ENCODE measurements at regions not wholly inside any gene's neighbourhood (a gene's known extent, or its start where the extent isn't known, plus 50 kb on each side); places are given as distances from the start of the nearest gene placed in this dataset.

DNA sequence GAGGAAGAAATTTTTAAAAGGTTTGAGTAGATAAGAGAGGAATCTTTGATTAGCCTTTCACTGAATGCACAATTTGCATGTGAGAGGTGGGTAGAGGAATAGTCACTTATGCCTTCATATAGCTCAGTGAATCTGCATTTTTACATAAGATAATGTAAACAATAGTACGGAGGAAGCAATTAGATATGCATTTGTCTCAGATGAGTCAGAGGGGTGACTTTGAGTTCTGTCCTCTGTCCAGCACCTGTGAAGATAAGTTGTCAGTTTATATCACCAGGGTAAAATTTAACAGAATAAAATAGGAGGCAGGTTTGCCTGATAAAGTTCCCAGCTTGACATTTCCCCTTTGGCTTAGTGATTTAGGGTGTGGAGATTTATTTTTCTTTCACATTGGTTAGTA, 841.9 kb downstream of the PCDH18 start:
- TF ChIP-seq POLR2A (IDR thresholded peaks at IDR 0.05) = no peak
- TF ChIP-seq POLR2AphosphoS5 (IDR thresholded peaks at IDR 0.05) = no peak
